GM18505 (cell line): ENCODE measurements at regions not wholly inside any gene's neighbourhood (a gene's known extent, or its start where the extent isn't known, plus 50 kb on each side); places are given as distances from the start of the nearest gene placed in this dataset.
A peak's percentile ranks its signal among the peaks of the same experiment; 100 is the strongest.
"Not testable (repeated sequence)": the region's sequence is repeated elsewhere in the genome, so short reads cannot be mapped to it uniquely, and the experiment has no call there.

ENCODE experiments used
- ATAC-seq: cut with Tn5 transposase; IDR thresholded peaks from one replicate; pipeline ENCODE4 v1.9.1; 2021; ENCODE audit not compliant: unreplicated experiment
- POLR2A ChIP-seq: IDR thresholded peaks from 4 replicates; pipeline ENCODE4 v1.6.1; 2011; ENCODE audit warnings: borderline replicate concordance; ENCODE audit not compliant: insufficient read depth, insufficient read length; ENCODE audit errors: extremely low read depth

DNA sequence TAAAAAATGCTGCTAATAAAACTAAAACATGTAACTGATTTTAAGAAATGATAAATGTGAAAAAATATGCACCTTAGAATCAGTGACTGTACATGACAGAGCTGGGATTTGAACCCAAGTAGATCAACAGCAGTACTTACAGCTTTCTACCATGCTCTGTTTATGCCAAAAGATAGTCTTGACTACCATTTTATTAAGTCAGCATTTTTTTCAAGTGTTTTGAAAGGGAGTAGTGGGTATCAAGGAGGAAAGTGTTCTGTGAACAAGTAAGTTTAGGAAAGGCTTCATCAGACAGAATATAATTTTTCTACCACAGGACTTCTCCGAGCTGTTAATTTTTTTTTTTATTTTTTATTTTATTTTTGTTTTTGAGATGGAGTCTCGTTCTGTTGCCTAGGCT is 180.4 kb upstream of the GLRA1 start:
- no peak for ATAC-seq
- no peak for TF ChIP-seq POLR2A

DNA sequence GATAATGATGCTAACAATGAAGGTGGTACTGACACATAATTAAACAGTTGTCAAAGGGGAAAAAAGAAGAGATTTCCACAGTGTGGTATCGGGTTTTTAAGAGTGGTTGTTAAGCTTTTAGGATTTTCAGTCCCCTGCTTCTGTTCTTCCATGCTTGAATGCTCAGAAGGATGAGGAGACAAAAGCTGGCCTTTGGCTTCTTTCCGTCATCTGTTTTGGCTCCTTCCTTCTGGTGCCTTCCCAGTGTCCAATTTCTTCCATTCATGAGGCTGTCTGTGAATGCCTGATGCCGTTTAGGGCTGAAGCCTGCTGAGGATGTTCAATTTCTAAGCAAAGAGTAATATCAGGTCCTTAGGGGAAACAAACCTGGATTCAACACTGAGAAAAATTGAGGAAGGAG is 179.6 kb upstream of the GLRA1 start:
- no peak for ATAC-seq
- TF ChIP-seq POLR2A: no peak

DNA sequence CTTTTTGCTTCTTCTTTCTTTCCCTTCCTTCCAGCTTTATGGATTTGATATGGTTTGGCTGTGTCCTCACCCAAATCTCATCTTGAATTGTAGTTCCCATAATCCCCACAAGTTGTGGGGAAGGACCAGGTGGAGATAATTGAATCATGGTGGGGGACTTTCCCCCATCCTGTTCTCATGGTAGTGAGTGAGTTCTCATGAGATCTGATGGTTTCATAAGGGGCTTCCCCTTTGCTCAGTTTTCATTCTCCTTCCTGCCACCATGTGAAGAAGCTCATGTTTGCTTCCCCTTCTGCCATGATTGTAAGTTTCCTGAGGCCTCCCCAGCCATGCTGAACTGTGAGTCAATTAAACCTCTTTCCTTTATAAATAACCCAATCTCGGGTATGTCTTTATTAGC is 178.3 kb upstream of the GLRA1 start:
- not testable (repeated sequence) for ATAC-seq

DNA sequence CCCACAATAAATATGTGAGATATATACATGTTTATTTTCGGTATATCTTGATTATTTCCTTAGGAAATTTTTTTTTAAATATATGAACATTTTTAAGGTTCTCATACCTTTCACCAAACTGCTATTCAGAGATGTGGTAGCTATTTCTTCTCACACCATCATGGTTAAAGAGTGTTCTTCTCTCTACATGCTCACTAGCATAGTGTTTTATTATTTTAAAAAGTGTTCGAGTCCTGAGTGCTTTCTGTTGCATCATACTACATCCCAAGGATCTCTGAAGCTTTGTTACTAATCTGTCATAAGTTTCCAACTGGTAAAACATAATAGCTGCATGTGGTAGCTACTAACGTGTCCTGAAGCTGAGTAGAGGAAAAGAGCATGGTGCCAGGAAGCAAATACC is 177.4 kb upstream of the GLRA1 start:
- no peak for ATAC-seq
- TF ChIP-seq POLR2A: no peak

DNA sequence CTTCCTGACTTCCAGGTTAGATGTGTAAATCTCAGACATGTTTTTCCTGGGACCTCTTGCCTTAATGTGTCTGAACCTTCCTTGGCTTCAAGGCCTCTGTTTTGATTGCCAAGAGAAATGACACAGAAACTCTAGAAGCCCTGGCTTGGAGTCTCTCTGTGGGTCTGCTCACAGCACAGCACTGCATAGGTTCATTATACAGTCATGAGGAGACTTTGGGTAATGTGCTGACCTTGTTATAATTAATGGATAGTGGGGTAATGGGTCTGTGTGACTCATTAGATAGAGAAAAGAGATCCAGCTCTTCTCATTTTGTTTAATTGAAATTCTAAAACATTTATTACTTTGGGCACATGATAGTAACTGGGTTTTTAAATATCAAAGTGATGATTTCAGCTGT is 175.8 kb upstream of the GLRA1 start:
- no peak for TF ChIP-seq POLR2A
- ATAC-seq: no peak

DNA sequence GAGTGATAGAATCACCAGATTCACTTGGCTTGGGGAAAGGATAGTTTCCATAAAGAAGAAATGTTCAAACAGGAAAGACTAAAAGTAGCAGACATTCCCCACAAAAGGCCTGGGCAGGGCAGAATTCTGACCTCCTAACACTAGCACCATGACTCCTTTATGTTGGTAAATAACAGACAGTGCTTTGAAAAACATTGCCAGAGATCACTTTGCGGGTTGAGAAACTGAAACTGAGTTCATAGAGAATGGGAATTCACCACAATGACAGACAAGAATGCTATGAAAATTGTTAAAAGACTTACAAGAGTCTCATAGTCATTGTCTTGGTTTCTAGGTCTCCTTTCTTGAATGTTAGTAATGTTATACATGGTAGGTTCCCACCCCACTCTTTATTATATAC is 172.5 kb upstream of the GLRA1 start:
- ATAC-seq: no peak
- no peak for TF ChIP-seq POLR2A

DNA sequence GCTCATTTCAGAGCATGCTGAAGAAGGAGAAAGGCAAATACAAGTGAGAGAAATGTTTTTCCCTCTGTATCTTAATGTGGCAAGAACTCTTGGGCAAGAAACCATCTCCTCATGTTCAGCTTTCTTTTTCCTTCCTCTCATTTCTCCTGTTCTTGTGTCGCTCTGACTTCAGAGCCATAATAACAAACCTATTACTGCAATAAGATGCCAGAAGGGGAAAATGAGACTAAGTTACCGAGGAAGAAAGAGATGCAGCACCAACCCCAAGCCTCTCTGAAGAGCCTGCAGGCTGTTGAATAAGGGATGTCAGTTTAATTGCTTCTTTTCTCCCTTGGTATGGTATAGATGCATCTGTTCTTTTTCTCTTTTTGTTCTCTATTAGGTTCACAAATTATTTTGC is 170.1 kb upstream of the GLRA1 start:
- no peak for TF ChIP-seq POLR2A
- no peak for ATAC-seq

DNA sequence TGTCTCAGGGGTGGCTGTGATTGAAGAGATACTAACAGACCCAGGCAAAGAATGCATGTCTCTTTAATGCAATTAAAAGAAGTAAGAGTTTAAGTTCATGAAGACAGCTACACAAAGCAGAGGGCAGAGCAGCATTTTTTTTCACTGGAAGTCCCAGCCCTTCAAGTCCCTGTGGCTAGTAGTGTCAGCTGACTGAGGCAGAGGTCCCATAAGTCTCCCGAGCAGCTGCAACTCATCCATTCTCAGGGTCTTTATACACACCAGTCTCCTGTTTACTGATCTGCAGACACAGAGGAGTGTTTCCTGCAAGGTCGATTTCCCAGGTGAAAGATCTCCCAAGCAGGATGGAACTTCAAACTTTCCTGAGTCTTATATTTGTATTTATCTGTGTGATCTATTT is 169.4 kb upstream of the GLRA1 start:
- TF ChIP-seq POLR2A: no peak
- no peak for ATAC-seq

DNA sequence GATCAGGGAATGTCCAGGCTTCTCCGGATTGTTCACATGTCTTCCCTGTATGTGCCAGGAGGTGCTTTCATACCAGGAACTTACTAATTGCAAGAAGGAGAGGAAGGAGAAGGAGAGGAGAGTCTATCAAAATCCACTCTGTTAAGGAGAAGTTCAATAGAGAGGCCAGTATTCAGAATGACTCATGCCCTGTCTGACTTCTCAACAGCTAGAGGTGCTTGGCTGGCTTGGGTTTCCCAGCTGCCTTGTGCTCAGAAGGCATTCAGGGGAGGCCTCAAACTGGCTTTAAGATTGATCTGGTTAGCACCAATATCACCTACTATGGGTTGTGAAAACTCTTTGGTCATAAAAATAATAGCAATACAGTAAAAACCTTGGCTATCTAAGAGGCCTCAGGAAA is 167.9 kb upstream of the GLRA1 start:
- ATAC-seq: peak; percentile 54
- no peak for TF ChIP-seq POLR2A

DNA sequence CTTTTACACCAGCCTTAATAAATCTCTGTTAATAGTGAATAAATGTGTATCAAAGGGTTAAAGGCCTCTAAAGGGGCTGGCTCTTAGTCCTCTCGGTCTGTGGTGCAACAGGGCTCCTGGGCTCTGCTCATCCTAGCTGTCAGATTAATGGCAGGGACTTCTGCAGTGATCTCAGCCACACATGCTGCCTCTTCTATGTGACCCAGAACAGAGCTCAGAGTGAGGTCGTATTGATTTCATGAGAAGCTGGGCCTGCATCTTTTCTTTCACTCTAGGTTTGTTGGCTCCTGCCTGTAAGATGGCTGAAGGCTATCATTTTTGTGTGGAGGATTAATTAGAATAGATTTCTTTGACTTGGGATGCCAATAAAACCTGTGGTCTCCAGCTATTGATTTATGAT is 165.0 kb upstream of the GLRA1 start:
- ATAC-seq: no peak
- TF ChIP-seq POLR2A: no peak

DNA sequence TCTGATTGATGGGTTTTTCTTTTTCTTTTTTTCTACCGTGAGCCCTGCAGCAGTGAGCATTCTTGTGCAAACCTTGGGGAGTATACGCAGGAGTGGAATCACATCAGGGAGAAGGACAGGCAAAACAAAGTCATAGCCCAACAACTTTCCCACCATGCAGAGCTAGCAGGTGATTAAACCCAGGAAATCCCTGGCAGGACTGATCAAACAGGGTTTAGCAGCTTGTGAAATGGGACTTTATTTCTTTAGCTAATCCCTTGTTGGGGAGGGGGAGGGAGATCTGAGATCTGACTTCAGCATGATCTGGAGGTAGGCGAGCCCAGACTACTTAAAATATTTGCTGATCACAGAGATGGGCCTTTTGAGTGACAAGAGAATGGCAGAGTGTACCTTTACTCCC is 162.0 kb upstream of the GLRA1 start:
- TF ChIP-seq POLR2A: no peak
- ATAC-seq: no peak

DNA sequence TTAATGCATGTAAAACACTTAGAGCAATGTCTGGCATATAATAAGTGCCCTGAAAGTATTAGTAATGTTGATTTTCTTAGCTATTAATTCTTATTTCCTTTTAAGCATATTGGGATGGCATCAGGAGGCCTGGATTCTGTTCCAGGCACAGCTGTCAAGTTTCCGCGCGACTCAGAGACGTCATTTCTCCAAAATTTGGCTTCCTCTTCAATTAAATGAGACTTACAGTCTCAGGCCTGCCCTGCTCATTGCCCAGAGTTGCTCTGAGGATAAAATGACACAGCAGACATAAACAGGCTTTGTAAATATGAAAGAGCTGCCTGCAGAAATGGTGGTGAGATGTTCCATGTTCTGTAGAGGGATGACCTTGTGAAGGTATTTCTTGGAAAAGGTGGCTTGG is 159.8 kb upstream of the GLRA1 start:
- TF ChIP-seq POLR2A: no peak
- no peak for ATAC-seq

DNA sequence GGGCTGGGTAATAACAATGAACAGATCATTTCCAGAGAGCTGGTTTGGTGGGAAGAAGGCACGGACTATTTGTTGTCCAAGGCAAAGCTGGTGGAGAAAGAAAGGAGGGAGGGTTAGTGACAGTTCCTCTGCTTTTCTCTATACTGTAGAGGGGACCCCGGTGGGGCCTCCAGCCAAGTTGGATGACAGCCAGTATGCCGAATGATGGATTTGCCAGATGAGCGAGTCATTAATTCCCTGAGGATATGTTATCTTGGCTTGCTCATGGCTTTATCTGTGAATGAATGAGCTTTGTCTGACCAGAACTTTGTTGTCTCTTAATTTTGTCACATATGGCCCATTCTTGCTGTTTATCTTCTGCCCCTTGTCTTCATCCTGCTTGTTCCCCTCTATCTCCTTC is 158.6 kb upstream of the GLRA1 start:
- no peak for ATAC-seq
- TF ChIP-seq POLR2A: no peak

DNA sequence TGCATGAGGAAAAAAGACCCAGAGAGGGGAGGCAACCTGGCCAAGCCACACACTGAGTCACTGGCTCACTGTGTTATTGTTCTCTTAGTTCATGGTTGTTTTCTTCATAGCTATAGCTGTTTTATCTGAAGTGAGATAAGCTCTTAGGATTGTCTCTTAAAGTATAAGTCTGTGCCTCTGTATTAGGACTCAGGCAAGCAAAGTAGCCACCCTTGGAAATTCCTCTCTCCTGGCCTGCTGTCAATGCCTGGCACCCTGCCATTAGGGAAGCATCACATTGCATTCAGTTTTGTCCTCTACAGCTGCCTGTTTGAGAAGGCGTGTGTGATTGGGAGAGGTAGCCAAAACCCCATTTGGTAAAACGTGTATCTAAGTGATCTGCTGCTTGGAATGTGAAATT is 147.4 kb upstream of the GLRA1 start:
- no peak for ATAC-seq
- no peak for TF ChIP-seq POLR2A

DNA sequence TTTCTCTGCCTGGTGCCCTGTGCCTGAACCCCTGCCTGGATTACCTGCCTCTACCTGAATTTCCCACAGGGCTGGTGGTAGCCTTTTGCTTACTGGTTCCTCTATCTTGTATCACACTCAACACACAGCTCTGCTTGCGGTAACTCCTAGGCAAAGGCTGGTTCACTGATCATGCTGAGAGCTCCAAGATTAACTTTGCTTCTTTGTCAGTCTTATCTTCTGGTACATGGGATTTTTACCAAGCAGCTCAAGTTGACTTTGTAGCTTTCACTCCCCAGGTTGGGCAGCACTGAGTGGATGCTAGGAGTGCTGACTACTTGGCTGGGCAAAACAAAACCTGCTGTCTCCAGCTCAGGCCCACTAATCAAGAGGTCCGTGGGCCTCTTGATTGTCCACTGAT is 145.9 kb upstream of the GLRA1 start:
- TF ChIP-seq POLR2A: no peak
- ATAC-seq: no peak

DNA sequence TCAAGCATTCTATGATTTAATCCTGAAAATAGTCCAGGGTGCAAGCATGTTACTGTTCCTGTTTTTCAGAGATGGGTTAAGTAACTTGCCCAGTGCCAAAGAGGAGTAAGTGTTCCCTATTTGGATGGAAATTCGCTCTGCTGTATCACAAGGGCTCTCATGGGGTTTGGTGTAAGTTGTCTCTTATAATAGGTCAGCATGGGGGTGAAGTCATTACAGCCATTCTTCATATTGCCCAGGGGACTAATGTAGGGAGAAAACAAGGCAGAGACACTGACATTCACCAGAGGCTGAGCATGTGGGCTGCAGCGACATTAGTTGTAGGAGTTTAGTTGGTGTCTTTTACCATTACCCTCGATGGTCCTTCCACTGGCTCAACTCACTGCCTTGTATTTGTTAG is 142.1 kb upstream of the GLRA1 start:
- TF ChIP-seq POLR2A: no peak
- ATAC-seq: no peak
